MV-4-11 (cell line): ENCODE measurements at regions not wholly inside any gene's neighbourhood (a gene's known extent, or its start where the extent isn't known, plus 50 kb on each side); places are given as distances from the start of the nearest gene placed in this dataset.

Experiments
- DNase-seq: peaks from one replicate; lab custom pipeline; 2025; lab: John Stamatoyannopoulos, UW

DNA sequence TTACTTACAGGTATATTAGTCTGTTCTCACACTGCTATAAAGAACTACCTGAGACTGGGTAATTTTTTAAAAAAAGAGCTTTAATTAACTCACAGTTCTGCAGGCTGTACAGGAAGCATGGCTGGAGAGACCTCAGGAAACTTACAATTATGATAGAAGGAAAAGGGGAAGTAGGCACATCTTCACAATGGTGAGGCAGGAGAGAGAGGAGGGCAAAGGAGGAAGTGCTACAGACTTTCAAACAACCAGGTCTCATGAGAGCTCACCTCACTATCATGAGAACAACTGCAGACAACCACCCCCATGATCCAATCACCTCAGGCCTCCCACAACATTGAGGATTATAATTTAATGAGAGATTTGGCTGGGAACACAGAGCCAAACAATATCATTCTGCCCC is 511.7 kb downstream of the SLITRK6 start:
- DNase-seq = peak; percentile 80

DNA sequence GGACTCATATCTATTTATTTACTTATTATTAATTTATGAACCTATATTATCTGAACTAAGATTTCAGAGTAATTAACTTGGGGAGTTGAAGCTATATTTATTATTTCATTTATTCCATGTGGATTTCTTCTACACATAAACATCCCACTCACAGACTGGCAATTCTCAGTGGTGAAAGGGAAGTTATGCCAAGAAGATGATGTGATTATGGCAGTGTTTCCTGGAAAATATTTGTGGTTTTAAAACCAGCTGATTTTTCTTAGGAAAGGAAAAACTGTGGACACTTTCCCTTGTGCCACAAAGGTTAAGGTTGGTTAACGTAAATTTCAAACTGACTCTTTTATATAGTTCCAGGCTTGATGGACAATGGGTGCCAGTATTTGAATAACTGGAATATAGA is 513.1 kb downstream of the SLITRK6 start:
- DNase-seq = no peak

DNA sequence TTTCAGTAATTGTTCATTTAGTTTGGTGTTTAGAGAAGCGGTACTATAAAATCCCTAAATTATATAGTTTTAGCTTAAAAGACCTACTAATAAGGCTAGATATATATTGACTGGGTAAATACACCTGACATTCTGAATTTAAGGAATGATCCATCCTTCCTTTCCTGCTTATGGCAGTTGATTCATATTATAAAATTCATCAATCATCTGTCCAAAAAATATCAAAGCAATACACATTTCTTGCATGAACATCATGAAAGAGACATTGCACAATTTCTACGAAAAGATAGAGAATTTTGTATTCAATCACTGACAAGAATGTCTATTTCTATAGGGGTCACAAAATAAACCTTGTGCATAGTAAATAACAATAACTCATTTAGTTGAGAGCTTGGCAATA is 514.9 kb downstream of the SLITRK6 start:
- no peak for DNase-seq

DNA sequence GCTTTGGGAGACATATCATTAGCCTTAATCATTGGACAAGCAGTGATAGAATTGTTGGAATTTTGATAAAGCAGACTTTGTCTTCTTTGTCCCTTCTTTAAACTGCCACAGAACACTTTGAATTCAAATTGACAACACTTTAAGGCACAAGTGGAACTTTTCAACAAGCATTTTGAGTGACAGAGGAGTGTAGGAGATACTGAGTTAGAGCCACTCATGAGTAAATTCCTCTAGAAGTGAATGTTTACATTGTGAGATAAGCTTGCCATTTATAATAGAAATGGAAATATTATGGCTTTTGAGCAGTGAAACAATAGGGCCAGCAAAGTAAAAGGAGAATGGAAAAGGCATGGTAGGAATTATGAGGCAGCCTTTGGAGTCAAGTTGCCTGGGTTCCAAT is 515.8 kb downstream of the SLITRK6 start:
- DNase-seq = no peak

GRCh38 chr13:85282876-85283275 is 516.3 kb downstream of the SLITRK6 start:
- no peak for DNase-seq

- DNase-seq = no peak
Measured at GRCh38 chr13:85278851-85279250, 520.4 kb downstream of the SLITRK6 start.

DNA sequence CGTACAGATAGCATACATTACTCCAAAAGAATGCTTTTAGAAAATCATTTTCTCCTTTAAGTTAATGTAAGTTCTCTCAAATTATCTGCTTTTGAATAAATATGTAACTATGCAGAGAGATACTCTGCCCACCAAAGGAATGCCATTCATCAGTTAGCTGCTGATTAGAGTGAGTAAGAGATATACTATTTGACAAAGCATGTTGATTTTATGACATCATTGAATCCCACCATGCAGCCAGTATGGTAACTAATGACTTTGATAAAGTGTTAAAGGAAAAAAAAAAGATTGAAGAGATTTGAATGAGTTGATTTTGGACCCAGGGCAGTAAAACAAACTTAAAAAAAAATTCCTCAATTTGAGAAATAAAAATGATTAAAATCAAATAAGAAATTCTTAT is 521.5 kb downstream of the SLITRK6 start:
- no peak for DNase-seq

DNA sequence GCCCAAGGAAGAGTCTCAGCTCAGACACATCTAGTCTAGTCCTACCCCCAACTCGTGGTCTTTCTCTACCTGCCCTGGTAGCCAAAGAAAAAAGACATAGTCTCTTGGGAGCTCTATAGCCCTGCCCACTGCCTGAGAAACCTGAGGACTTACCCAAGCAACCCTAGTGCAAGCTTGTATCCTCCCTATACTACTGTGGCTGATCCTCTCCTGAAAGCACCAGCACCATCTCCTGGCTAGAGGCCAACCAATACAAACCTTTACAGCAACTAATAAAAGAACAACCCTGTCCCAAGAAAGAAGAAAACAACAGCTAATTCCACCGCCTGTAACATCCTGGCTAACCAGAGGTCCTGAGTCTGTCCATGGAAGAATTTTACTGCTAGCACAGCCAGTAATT is 532.4 kb downstream of the SLITRK6 start:
- no peak for DNase-seq

DNA sequence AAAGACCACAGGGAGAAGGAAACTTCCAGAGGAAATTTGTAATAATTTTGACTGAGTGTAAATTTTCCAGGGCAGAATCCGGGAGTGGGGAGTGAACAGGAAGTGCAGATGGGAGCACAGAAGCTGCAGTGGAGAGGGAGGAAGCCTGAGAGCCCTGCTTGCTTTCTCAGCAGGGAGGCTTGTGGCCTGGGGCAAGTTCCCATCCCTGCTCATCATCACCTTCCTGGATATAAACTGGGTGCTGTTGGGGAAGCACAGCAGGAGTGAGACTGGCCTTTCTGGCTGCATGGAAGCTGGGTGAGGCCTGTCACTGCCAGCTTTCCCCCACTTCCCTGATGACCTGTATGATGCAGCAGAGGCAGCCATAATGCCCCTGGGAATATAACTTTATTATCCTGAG is 532.9 kb downstream of the SLITRK6 start:
- no peak for DNase-seq

DNA sequence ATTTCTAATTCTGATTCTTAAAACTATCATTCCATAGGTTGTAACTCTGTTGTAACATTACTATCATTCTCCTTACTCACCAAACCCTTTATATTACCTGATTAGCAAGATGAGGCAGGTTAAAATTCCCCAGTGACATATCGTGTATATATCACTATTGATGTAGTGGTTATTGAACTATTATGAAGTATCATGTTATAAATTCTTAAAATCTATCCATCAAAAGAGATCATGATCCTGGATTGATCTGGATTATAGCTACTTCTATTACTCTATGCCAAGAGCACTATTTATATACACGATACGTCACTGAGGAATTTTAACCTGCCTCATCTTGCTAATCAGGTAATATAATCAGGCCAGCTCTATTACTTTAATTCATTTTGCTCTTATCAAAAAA is 533.9 kb downstream of the SLITRK6 start:
- DNase-seq = no peak

- DNase-seq = no peak
Measured at GRCh38 chr13:85262499-85262898, 536.7 kb downstream of the SLITRK6 start.

GRCh38 chr13:85261757-85262346 is 537.4 kb downstream of the SLITRK6 start:
- no peak for DNase-seq

DNA sequence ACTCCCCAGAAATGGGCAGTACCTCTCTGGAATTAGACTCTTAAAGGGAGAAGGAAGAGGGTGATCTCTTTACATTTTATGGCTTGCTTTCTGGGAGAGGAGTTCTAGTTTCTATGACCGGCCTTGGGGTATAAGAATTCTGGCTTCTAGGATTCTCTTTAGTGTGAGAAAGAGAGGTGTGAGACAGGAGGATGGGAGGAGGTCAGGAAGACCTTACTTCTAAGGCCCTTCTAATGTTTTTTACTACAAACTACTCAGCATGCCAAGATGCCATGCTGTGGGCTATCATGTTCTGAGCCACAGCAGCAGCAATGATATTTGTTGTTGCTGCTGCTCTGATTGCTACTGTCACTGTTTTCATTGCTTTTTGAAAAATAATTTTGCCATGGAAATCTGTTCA is 538.3 kb downstream of the SLITRK6 start:
- DNase-seq = no peak

DNA sequence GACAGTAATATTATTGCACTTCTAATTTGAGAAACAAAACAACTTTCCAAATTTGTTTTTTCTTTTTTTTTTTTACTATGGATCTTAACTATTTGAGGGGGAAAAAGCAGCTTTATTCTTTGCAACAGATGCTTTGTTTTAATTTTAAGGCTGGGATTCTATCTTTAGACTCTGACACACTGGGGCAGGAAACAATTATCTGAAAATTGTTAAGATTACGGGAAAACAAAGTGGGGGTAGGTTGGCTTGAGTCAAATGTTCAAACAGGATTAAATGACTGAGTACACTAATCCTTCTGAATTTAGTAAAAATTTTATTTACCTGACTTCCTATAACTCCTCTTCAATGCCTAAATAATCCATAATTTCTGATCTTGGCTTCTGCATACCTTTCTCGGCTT is 543.2 kb downstream of the SLITRK6 start:
- no peak for DNase-seq

GRCh38 chr13:85254641-85255040 is 544.6 kb downstream of the SLITRK6 start:
- DNase-seq = peak; percentile 27

DNA sequence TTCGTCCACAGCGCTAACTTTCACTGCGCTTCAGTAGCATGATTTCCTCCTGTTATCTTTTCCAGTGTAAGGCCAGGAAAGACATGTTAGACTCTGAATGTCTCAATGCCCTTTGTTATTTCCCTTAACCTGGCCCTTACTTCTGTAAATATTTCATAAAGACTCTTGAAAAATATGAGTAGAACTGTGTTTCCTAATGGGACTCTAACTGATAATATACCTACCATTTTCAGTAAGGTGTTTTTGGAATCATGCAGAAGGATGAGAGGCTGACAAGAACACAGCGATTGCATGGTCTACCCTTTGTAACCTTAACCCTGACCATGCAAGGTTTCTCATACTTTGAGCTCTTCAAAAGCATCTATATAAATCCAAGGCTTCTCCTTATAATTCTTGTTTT is 550.1 kb downstream of the SLITRK6 start:
- no peak for DNase-seq

DNA sequence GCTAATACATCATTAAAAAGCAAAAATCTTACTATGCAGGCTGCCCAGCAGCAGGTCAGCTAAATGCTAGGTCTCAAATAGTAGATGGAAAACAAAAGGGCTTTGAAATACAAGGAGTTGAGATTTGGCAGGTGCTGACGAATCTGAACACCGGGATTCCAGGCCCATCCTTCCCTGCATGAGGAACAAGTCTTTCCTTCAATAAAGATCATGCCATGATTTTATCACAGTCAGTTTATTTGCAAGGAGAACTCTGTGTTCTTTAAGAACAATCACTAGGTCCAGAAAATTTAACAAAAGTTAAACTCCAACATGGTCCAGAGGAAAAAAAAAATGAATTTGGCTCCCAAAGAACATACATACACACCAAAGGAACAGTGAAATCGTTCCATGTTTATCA is 551.4 kb downstream of the SLITRK6 start:
- DNase-seq = no peak

DNA sequence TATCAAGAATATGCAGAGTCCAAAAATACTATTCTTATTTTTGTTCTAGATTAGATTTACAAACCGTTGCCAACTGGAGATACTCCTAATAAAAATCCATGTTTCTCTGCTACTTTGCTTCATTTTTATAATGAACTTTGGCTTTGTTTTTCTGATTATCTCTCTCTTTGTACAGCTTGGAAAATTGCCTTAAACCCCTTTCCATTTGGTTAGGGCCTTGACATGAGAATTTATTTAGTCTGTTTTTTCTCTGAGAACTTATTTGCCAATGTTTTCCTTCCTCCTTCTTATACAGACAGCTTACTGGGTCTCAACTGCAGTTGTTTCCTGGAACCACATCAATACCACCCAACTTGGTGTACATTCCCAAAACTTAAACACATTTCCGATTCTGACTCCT is 555.4 kb downstream of the SLITRK6 start:
- DNase-seq = no peak

GRCh38 chr13:85241060-85241459 is 558.2 kb downstream of the SLITRK6 start:
- no peak for DNase-seq

DNA sequence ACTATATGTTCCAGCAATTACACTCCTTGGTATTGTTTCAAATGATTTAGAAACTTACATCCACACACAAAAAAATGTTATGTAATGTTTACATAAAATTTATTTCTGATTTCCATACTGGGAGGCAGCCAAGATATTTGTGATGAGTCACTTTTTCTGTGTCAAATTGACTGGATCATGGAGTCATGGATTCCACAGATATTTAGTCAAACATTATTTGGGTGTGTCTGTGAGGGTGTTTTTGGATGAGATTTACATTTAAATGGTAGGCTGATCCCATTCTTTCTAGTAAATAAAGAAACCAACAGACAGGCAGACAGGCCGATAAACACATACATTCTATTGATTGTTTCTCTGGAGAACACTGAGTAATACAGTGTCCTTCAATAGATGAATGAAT is 562.8 kb downstream of the SLITRK6 start:
- no peak for DNase-seq

DNA sequence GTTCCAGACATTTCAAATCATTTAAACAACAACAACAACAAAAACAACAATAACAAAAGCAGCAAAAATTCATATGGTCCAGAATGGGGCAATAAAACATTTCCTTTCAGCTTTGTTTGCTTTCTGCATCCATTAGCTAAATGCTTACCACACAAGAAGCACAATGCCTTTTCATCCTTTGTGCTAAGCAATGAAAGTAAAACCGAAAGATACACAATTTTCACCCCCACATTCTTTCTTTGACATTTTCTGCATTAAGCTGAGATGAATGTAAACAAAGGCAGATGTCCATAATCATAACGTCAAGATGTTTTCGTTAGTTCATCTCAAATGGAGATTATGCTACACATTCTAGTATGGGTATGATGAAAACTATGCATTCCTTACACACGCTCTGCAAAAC is 568.5 kb downstream of the SLITRK6 start:
- no peak for DNase-seq

- DNase-seq = no peak
Measured at GRCh38 chr13:85228692-85229091, 570.5 kb downstream of the SLITRK6 start.

GRCh38 chr13:85223883-85224656 is 575.1 kb downstream of the SLITRK6 start:
- DNase-seq = no peak

GRCh38 chr13:85216576-85216975 is 582.6 kb downstream of the SLITRK6 start:
- DNase-seq = no peak
